ENCODE measurements at regions not wholly inside any gene's neighbourhood (a gene's known extent, or its start where the extent isn't known, plus 50 kb on each side); places are given as distances from the start of the nearest gene placed in this dataset.

- TF ChIP-seq CTCF (conservative IDR thresholded peaks at IDR 0.05; ENCODE audit: low read depth, low read length), result no peak
- no peak for TF ChIP-seq EZH2 (IDR thresholded peaks at IDR 0.05; ENCODE audit: borderline replicate concordance, low read depth, low read length, poor library complexity, severe bottlenecking)
Observed at GRCh38 chr10:84896909-84897308, 568.5 kb downstream of the CCSER2 start.
